Pons (tissue), 1 donor: ENCODE measurements at regions not wholly inside any gene's neighbourhood (a gene's known extent, or its start where the extent isn't known, plus 50 kb on each side); places are given as distances from the start of the nearest gene placed in this dataset.
A peak's percentile ranks its signal among the peaks of the same experiment; 100 is the strongest.

ENCODE experiments used
- DNase-seq: peaks from one replicate; pipeline ENCODE4 v3.0.0-alpha.2; 2016; ENCODE audit warnings: low spot score

DNA sequence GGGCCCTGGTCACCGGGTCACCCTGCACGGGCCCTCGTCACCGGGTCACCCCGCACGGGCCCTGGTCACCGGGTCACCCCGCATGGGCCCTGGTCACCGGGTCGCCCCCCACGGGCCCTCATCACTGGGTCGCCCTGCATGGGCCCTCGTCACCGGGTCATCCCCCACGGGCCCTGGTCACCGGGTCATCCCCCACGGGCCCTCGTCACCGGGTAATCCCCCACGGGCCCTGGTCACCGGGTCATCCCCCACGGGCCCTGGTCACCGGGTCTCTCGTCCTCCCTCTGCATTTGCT lies 77.6 kb downstream of the RIPK4 start:
- no peak for DNase-seq

DNA sequence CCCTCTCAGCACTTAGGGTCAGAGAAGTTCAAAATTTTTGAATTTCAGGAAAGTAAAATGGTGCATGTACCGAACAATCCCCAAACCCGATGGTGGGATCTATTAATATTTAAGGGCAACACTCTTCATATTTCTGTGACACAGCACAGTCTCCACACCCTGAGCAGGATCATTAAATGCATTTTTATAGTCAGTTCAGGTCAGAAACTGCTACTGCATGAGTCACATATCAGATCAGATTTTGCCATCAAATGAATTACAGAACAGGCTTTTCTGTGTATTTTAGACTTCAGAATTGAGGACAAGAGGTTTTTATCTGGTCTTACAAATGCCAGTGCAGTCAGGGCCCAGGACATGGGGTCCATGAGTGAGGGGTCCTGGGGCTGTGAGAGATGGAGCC lies 79.2 kb downstream of the RIPK4 start:
- no peak for DNase-seq

- DNase-seq = no peak
These were observed 80.2 kb downstream of the RIPK4 start for GRCh38 chr21:41686664-41687063.

GRCh38 chr21:41685511-41686149 lies 81.2 kb downstream of the RIPK4 start:
- DNase-seq = no peak

- DNase-seq = no peak
These were observed 82.2 kb downstream of the RIPK4 start for GRCh38 chr21:41684381-41685245.

DNA sequence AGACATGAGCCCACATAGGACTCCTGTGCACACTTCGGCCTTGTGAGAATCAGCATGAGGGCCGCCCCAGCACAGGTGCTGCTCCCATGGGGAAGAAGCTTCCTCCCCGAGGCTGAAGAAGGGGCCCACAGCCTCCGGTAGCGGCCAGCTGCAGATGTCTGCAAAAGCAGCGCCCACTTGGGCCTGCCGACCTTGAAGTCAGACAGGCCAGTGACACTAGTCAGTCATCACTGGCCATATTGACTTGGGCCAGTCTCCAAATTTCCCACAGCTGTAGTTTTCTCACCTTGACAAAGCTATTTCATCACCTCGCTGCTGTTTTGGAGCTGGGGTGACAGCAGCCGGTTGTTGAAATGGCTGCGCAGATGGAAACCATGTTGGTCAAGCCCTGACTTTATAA lies 83.0 kb downstream of the RIPK4 start:
- DNase-seq = no peak

- DNase-seq = no peak
These were observed 84.1 kb downstream of the RIPK4 start for GRCh38 chr21:41682719-41683179.

GRCh38 chr21:41681939-41682718 lies 84.7 kb downstream of the RIPK4 start:
- DNase-seq = no peak

- no peak for DNase-seq
These were observed 85.5 kb downstream of the RIPK4 start for GRCh38 chr21:41681348-41681801.

DNA sequence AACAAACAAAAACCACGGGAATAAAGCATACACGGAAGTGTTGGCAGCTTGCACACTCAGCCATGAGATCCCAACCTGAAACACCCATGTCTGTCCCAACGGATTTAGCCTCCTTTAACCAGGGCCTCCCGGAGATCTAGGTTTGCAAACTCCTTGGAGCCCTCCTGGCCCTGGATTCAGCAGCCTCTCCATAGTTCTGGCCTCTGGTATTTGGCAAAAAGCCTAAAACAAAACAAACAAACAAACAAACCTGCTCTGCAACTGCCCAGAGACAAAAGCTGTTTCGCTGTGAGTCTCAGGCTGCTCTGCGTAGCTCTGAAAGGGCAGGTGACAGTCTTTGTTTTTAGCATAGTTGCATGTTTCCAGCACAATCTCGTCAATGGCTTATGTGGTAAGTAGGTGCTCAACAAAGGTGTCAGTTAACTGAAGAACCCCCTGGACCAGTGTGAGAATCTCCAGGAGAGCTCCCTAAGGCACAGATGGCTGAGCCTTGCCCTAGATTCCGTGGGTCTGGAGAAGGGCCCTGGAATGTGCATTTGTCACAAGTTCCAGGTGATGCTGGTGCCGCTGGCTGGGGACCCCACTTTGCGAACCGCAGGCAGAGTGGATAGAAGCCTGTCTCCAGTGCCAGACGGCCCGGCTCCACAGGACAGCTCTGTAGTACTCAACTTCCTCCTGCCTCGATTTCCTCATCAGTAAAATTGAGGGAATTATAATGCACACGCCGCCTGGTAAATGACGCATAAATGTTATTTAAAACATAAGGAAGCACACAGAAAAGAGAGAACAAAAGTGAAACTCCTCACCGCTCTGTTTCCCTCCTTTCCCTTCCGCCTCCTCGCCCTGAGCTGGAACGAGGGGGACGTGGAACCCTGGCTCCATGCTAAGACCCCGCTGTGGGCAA lies 86.2 kb downstream of the RIPK4 start:
- no peak for DNase-seq

DNA sequence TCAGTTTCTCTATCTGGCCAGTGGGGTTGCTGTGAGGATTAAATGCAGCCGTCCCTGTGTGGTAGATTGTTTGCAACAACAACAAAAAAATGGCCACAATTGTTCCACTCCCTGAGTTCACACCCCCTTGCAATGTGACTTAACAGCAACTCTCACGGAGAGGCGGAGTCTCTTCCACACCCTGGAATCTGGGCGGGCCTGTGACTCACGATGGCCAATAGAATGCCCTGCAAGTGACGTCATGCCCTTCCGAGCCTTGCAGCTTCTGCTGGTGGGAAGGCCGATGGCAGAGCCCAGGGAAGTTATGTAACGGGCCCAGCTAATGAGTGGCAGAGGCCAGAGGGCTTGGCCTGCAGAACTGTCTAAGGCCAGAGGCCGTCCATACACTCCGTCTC lies 87.9 kb downstream of the RIPK4 start:
- peak; percentile 79 for DNase-seq

DNA sequence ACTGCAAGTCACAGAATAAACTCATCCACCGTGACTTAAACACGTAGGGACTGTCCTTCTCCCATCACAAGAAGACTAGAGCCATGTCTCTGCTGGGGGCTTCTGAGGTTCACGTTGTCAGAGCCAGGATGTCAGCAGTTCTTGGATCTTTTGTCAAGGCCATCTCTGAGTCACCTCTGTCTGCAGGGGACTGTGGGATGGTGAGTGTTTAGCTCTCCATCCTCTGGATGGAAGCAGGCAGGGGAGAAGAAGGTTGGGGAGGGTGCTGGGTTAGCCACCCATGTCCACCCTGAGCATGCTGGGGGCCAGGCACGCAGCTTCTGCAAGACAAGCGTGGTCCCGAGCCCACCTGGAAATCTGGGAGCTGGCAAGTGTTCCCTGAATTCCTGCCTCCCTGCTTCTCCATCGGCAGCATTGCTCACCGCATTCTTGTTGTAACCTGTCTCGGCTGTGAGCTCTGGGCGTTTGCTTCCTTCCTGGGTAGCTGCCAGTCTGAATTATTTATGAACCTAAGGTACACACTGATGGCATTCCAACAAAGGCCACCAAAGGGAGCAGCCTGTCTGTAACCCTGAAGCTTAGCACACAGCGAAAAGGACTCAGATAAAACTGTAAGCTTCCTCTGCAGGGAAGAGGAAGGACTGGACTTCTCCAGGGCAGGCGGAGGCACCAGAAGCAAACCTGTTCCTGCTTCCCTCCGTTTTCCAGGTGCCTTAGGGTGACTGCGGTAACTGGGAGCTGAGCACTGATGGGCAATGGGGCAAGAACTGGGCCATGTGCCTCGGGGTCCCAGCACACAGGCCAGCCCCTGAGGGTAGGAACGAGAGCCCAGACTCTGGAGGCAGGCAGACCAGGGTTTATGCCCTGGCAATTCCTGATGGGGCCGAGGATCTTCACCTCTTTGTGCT lies 88.6 kb downstream of the RIPK4 start:
- no peak for DNase-seq

DNA sequence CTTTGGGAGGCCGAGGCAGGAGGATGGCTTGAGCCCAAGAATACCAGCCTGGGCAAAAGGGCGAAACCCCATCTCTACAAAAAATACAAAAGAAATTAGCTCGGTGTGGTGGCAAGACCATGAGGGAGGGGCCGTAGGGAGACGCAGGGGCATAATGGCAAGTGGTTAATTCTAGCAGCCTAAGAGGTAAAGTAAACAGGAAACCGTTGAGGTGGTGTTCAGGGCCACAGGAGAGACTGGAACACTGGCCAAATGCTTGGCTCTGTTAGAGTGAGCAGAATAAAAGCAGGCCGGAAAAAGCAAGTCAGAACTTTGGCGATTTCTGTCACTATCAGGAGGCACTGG lies 89.2 kb downstream of the RIPK4 start:
- no peak for DNase-seq

GRCh38 chr21:41676198-41676597 lies 90.7 kb downstream of the RIPK4 start:
- DNase-seq = no peak

GRCh38 chr21:41675574-41675973 lies 91.3 kb downstream of the RIPK4 start:
- no peak for DNase-seq

DNA sequence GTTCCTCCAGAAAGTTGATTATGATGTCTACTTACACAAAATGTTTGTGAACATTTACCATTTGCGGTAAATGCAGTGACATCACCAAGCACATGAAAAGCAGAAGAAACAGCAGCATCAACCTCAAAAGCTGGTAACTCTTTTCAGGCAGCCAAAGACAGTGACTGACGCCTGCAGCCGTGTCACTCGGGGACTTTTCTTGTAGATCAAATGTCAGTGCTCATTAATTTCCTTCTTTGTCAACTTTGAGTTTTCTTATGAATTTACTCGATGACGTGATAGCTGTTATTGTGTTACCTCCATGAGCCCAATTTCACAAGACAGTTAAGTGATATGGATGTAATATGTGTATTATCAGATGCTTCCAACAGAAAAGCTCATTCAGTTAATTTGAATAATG lies 92.5 kb downstream of the RIPK4 start:
- no peak for DNase-seq

DNA sequence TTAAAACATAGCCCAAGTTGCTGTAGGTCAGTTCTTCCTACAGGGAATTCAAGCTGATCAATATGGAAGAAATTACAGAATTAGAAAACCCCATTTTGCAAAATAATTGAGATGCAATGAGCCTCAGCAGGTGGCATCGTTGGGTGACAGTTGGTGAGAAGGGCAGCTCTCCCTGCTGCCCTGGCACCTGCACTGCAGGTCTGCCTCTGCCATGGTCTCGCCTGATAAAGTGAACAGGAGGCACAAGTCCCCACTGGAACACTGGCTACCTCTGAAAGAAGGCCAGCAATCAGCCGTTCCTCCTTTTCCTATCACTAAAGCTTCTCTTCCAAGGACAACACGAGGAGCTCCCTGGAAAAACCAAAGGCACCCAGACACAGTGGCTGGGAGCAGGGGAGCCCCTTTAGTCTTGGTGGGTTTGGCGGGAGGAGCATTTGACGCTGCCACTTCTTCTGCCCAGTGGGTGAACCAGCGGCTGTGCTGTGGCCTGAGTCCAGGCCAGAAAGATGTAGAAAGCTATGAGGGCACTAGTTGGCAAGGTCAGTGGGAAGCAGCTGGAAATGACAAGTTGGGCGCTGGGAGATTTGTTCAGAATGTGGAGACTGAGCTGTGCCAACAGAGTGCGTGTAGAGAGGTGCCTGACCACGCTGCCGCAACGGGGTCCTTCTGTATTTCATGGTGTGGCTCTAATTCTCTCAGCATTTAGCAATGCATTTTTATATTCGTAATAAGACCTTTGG lies 93.1 kb downstream of the RIPK4 start:
- no peak for DNase-seq

DNA sequence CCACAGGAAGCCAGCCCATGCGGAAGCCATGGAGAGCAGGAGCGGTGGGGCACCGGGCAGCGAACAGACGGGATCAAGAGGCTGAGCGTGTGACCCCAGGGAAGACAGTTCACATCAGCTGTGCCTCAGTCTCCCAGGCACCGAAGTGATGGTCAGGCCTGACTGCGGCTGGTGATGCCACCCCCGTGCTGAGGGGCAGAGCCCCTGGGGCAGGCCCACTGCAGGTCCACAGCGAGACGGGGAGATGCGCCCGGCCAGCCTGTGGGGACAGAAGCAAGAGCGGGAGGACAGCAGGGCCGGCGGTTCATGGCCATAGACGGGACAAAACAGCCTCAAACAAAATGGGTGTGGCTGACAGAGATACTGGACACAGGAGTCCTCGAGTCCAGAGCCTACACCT lies 93.8 kb downstream of the RIPK4 start:
- no peak for DNase-seq

GRCh38 chr21:41672543-41672915 lies 94.3 kb downstream of the RIPK4 start:
- DNase-seq = no peak

DNA sequence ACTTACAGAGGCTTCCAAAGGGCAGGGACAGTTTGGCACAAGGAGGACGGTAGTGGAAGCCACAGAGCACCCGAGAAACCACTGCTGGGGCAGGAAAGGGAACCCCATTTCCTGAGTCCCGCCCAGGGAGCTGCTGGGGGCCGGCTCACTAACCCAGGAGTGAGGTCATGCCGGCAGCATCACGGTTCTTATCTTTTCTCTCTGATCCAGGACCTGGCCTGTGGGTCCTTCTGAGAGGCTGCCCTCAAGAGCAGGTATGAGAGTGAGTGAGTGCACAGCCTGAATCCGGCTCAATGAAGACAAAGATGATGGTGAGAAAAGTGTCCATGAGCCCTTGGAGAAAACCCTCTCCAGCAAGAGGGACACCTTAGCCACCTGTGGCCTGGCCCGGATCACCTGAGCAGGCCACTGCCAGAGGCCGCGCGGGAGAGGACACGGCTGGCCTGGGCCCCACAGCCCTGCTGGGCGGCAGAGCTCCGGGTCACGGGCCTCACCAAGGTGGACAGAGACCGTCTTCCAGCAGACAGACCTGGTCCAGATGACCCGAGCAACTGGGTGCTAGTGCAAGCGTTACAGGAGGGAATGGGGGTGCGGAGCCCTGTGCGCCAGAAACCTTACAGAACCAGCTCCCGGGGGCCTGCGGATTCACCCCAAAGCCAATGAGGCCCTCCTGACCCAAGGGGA lies 94.9 kb downstream of the RIPK4 start:
- DNase-seq = no peak
